HG03469 (cell line): ENCODE measurements at regions not wholly inside any gene's neighbourhood (a gene's known extent, or its start where the extent isn't known, plus 50 kb on each side); places are given as distances from the start of the nearest gene placed in this dataset.

ENCODE experiments used
- ATAC-seq: cut with Tn5 transposase; IDR thresholded peaks from one replicate; pipeline ENCODE4 v1.9.1; 2021; ENCODE audit warnings: mild to moderate bottlenecking, moderate library complexity, moderate number of reproducible peaks; ENCODE audit not compliant: unreplicated experiment

DNA sequence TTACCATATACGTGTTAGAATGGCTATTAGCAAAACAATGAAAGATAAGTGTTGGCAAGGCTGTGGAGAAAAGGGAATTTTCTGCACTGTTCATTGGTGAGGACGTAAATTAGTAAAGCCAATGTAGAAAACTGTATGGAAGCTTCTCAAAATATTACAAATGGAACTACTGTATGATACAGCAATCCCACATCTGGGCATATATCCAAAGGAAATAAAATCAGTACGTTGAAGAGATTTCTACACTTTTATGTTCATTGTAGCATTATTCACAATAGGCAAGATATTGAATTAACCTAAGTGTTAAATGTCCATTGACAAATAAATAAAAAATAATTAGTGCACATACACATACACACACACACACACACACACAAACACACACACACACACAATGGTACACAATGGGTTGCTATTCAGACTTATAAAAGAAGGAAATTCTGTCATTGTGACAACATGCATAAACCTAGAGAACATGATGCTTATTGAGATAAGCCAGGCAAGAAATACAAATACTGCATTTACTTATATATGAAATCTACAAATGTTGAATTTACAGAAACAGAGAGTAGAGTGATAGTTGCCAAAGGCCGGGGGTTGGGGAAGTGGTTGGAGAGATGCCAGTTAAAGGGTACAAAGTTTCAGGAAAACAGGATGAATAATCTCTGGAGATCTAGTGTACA is 565.8 kb upstream of the LRRC4C start:
- ATAC-seq, result no peak

DNA sequence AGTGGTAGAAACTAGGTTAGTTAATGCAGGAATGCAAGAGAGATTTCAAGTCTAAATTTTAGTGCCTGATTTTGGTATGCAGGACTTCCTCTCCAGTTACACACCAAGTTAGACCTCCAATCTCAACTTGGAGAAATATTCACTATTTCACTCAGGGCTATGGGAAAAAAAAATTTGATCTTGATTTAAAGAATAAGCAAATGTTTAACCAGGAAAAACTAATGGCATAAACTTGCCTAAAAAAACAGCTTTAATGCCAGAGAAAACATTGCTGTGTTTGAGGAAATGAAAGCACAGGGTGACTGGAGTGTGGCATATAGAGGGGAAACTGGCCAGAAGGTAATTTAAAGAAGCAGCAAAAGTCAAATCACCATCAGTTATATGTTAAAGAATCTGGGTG is 575.4 kb upstream of the LRRC4C start:
- no peak for ATAC-seq

DNA sequence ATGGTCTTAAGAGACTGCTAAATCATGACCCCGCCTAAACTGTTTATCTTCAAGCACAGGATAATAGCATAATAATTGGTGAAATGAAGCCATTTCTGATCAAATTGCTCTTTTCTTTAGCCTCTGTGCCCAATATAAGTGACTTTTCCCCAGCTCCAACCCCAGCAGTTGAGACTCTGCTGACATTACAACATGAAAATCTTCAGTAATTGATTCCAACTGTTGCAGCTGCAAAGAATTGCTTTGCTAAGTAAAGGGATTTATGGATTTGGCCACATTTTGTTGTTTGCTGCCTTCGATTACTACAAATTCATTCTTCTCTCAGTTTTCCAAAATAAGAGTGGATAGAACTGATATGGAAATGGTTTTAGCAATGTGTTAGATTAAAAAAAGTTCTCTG is 576.7 kb upstream of the LRRC4C start:
- ATAC-seq, result no peak

DNA sequence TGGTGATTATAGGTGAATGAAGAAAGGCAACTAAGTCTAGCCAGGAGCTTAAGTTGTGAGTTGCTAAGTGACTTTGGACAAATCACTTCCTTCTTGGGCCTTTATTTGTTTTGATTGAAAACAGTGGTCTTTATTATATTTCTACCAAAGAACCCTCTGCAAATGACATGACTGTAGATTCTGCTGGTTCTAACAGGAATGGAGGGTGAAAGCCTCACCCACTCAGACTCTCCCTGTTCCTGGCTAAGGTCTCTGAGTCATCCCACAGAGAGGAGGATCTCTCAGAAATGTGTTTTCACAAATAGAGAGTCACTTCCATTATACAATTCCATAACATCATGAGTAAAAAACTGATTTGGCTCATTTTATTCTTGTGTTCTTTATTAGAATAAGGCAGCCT is 583.9 kb upstream of the LRRC4C start:
- ATAC-seq, result no peak

DNA sequence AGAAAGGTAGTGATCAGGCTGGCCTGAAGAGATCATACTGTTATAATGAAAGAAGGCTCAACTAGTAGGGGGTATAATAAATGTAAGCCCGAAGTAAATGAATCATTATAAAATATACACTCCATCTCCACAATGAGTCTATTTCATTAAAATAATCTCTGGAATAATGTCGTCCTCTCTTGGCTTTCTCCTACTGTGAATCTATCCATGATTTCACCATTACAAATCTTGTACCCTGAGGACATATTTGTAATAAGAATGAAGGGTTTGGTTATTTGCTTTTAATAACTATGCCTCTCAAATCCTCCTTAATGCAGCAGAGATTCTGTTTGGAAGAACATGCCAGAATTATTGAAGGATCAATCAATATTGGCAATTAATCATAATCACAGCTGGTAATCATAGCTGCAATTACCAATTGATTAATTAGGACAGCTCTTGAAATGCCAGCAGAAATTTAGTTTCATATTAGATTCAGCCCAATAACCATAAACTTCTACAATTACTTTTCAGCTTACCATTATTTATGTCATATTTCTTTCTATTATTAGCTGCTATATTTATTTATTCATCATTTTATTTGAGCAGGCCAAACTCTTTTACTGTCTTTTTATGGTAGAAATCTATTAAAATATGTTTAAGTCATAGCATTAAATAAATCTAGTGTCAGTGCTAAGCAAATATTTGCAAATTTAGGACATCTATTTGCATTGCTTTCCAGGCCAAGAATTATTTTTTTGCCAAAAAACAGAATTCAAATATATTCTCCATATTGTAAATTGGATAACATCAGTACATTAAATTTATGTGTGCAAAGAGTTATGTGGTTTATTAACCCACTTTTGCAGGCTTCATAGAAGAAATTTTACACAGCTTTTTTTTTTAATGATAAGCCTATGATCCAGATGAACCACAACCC is 588.4 kb upstream of the LRRC4C start:
- ATAC-seq, result no peak

DNA sequence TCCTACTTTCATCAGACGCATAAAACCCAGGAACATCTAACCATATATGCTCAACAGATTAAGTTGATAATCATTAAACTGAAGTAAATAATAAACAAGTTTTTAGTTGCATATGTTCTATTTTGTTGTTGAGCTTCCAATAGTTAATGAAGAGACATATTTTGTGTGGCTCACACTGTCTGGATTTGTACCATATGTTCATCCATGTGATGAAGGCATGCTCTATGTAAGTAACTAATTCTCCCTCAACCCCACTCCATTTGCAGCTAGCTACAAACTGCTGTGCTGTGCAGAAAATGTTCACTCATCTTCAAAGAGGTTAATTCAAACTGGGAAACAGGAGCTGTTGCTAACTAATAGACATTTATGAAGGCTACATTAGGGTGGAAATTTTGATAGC is 589.7 kb upstream of the LRRC4C start:
- no peak for ATAC-seq

DNA sequence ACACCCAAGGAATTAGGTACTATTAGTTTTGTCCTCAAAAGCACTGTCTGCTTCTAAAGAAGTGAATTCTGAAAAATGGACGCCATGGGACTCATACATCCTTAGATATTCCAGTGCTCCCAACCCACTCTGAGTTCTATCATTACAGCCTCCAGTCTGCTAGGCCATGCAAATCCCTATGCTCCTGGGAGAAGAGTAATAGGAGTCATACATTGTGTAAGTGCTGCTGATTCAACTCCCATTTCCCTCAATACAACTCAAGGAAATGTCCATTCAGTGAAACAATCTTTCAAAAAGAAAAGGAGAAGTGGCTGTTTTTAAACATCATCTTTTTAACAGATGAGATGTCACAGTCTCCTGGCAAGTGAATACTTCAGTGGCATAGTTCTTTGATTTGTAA is 590.2 kb upstream of the LRRC4C start:
- ATAC-seq, result no peak

DNA sequence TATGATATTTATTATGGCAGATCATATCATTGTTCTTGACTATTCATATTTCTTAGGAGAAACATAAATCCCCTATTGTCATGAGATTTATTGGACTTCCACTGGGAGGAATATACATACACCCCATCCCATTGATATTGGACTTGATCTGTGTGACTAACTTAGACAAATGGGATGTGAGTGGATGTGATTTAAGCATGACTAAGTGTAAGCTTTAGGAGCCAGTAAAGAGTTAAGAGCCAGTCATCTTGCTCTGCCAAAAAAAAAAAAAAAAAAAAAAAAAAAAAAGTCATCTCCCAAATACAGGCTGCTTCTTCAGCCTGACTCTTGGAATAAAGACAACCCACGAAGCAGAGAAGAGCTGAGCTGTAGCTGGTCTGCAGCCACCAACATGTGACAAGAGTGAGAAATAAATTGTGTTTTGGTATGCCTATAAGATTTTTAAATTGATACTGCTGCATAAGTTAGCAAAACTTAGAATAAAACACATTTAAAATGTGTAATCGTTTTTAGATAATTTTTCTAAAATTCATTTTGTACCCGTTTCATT is 595.0 kb upstream of the LRRC4C start:
- no peak for ATAC-seq

DNA sequence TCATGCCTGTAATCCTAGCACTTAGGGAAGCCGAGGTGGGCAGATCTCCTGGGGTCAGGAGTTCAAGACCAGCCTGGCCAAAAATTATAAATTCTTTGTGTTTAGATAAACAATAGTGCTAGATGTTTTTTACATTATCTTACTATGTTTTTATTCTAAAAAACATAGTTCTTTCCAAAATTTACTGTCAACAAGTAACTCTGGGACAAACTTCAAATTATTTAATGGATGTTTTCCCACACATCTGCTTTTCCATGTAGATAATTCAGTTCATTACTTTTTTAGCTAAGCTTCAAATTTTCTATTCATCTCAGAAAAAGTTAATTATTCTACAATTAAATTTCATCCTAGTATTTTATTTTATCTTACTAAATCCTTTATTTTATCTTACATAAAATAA is 596.2 kb upstream of the LRRC4C start:
- no peak for ATAC-seq

DNA sequence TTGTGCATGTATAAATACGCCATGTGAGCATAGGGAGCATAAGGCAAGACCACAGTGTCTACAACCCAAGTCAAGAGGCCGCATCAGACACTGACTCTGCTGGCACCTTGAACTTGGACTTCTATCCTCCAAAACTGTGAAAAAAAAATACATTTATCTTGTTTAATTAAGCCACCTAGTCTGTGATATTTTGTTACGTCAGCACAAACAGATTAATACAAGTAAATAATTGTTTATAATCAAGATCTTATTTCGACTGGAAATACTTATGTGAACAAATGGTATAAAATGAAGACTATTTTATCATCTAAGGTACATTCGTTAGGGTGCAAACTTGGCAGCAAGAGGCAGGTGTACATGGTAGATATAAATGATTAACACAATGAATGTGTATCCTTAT is 599.3 kb upstream of the LRRC4C start:
- no peak for ATAC-seq

DNA sequence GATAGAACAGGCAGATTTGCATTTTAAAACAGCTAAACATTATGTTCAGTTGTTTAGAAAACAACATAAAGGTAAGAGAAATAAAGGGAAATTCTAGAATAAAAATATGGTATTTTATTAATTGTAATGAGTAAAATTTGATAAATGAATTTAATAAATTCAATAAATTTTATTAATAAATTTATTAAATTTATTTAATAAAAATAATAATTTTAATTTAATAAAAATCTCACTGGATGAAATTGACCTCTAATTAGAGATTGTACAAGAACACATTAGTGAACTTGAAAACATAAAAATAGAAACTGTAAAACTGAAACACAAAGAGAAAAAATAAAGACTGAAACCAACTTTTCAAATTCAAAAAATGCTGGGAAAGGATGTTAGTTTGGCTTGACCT is 605.7 kb upstream of the LRRC4C start:
- no peak for ATAC-seq

DNA sequence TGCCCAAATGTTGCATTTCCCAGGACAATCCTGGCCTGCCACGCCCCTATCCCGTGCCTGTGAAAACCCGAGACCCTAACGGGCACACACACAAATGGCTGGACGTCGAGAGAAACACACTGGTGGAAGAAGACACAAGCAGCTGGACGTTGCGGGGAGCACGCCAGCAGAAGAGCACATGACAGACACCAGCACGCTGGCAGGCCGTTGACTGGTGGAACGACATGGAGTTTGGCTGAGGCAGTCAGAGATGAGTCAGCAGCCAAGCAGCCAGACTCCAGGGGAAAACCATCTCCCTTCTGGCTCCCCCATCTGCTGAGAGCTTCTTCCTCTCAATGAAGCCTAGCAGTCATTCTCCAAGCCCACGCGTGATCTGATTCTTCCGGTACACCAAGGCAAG is 606.7 kb upstream of the LRRC4C start:
- no peak for ATAC-seq

DNA sequence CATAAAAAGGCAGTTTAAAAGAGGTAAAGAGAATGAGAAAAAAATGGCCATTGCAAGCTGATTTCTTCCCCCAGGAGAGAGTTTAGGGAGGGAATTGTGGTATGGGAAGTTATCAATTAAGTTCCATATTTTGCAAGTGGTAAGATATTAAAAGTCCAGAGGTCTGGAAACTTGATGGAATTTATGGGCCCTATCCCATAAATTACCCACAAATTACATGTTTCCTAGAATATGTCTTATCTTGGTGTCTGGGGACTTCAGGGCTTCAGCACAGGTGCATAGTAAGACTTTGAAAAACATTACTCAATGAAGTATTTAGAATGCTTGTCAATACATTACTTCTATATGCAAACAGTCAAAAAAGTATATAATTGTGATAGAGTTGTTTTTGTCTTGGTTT is 614.9 kb upstream of the LRRC4C start:
- no peak for ATAC-seq

DNA sequence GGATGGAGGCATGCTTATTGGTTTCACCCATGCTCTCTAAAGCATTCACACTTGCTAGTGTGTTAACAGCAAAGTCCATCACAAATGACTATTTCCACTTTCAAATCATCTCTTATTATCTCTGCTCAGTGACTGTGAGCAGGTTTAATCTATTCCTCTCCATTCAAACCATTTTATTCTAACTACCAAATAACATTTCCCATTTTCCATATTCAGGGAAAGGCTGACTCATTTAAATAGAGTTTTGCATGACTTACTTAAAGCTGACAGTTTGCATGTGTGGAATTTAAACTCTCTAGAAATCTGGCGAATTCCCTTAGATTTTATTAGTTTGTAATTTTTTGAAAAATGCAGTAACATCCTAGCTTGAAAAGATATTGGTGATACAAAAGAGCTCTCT is 615.7 kb upstream of the LRRC4C start:
- ATAC-seq, result no peak

DNA sequence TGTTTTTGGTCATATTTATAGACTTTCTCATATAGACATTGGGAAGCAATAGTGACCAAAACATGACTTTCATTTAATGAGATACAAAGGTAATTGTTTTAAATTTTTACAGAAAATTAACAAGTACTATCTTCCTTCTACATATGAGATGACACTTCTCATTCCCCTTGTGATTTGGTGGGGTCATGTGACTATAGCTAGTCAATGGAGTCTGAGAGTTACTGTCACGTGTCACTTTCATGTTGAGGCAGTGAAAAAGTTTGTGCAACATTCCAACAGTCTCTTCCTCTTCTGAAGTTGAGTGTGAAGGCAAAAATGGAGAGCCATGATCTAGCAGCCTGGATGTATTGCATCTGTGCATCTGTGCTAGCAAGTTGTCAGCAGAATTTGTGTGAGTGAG is 618.3 kb upstream of the LRRC4C start:
- no peak for ATAC-seq

DNA sequence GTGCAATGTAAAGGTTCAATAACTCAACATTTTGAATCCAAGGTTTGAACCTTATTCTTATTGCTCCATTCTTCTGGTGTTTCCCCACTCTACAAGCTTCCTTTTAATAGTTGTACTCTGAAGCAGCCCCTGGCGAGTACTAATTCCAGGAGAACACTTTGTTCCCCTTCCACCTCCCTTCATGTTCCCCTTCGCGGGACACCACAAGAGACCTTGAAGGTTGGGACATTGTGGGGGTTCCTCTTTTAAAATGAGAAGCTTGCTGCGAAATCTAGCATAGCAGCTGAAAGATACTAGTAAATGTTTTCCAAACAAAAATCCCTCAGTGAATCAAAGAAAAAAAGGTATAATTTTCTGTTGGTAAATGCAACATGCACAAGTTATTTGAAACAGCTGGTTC is 626.3 kb upstream of the LRRC4C start:
- no peak for ATAC-seq

DNA sequence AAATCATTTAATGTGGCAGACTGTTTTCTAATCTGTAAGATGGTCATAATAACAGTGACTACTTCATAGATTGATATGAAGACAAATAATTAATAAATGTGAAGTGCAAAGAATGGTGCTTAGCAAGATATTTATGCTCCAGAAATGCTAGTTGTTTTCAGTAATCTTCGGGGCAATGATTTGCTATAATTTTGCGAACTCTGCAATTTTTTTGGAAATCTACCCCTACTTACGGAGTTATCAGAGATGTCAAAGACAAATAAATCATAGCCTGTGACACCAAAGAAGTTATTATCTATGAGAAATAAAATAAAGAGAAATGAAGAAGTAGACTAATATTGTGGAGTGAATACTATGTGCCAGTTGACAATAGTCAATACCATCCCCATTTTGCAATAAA is 634.1 kb upstream of the LRRC4C start:
- no peak for ATAC-seq

DNA sequence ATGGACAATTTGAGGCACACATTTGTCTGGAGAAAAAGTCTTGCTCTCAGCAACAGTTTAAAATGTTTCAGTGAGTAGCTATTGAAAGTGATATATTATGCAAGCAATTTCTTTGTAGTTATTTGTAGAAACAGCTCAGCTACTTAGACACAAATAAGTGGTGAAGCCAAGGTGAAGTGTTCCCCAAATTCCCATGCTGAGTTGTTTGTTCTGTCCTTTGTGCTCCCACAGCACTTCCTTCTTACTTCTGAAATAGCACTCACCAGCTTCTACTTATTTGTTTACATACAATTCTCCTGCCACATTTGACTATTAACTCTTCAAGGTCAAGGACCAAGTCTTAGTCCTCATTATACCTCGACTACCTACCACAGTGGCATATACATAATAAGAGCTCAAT is 638.6 kb upstream of the LRRC4C start:
- no peak for ATAC-seq

DNA sequence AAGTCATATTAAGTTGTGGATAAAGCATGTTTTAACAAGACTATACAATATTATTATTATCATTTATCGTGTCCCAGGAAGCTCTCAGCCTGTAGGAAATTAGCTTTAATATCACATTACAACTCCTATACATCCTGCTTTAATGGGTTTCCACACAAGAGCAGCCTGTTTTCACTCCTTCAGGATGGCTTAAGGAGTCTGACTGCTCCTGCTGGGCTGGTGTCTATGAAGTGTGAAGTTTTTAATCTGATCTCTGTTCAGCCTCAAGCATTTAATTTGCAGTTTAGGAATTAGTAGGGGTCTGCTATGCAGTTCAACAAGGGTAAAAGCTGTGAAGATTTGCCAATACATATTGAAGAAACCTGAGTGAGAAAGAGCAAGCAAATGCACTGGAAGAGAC is 653.4 kb upstream of the LRRC4C start:
- ATAC-seq, result no peak

DNA sequence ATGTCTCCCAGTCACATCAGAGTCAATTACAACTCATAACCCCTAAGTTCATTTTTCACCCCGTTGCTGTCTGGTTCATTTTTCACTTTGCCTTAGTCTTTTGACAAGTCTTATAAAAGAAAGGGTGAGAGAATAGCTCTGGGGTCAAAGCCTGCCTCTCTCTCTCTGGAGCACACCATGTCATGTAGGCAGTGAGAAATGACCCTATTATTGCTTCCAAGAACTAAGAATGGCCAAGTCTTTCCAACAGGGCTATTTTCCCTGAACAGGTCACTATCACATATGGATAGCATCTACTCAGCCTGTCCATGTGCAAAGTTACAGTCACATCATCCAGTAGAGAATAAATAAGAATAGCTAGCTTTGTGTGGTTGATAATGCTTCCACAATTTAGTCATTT is 655.5 kb upstream of the LRRC4C start:
- ATAC-seq, result no peak

DNA sequence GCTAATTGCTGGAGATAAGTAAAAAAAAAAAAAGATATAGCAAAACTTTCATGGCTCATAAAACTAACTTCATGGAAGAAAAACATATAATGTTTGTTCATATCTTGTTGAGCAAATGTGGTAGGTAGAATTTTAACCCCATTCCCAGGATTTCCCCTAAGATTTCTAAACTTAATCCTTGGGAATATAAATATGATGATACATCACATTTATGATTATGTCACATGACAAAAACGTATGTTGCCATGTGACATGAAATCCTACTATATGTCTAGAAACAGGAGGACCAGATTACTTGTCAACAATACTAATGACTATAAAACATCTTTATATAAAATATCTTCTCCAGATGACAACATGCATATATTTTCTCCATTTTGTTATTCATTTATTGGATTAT is 679.0 kb upstream of the LRRC4C start:
- no peak for ATAC-seq

DNA sequence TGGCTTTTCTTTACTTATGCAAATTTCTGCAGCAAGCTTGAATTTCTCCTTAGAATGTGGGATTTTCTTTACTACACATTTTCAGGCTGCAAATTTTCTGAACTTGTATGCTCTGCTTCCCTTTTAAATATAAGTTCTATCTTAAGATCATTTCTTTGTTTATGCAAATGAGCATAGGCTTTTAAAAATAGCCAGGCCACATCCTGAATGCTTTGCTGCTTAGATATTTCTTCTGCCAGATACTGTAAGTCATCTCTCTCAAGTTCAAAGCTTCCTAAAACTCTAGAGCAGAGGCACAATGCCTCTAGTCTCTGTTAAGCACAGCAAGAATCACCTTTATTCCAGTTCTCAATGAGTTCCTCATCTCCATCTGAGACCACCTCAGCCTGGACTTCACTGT is 685.9 kb upstream of the LRRC4C start:
- ATAC-seq, result no peak
